WTC11 (cell line): ENCODE measurements at regions not wholly inside any gene's neighbourhood (a gene's known extent, or its start where the extent isn't known, plus 50 kb on each side); places are given as distances from the start of the nearest gene placed in this dataset.

ENCODE experiments used
- ATAC-seq: fragments of 200-7000 bp; cut with Tn5 transposase; 2 replicates; pipeline ENCODE4 v1.10.0; 2021; ENCODE audit warnings: mild to moderate bottlenecking, moderate library complexity
- CTCF ChIA-PET: fragments of 300-600 bp; sonication (Branson Sonifier 250); formaldehyde crosslinking; loops from one replicate; lab custom pipeline; 2021; ENCODE audit warnings: antibody characterized with exemption; lab: Charles Lee
- POLR2A ChIA-PET: fragments of 350-600 bp; sonication (Branson Sonifier 250); formaldehyde crosslinking; loops from one replicate; lab custom pipeline; 2021; ENCODE audit warnings: antibody characterized with exemption; lab: Charles Lee
- DNase-seq: peaks from one replicate; pipeline ENCODE4 v3.0.0; 2021; ENCODE audit warnings: low spot score
- H3K27ac Mint-ChIP-seq: 2 replicates; pipeline ENCODE4 v1.8.0; 2021; ENCODE audit warnings: mixed read lengths
- H3K27me3 Mint-ChIP-seq: 2 replicates; pipeline ENCODE4 v1.8.0; 2021; ENCODE audit warnings: low read depth, mild to moderate bottlenecking, moderate library complexity, mixed read lengths
- H3K36me3 Mint-ChIP-seq: 2 replicates; pipeline ENCODE4 v1.8.0; 2021; ENCODE audit warnings: mixed read lengths
- H3K4me1 Mint-ChIP-seq: 2 replicates; pipeline ENCODE4 v1.8.0; 2022; ENCODE audit warnings: mixed read lengths
- H3K4me3 Mint-ChIP-seq: 2 replicates; pipeline ENCODE4 v1.8.0; 2021; ENCODE audit warnings: mild to moderate bottlenecking, moderate library complexity, mixed read lengths
- H3K9me3 Mint-ChIP-seq: 2 replicates; pipeline ENCODE4 v1.8.0; 2021; ENCODE audit warnings: mixed read lengths
- CBFB ChIP-seq: sonication (generic); formaldehyde crosslinking; IDR thresholded peaks from 2 replicates; pipeline ENCODE4 v1.8.1; 2022; ENCODE audit warnings: mild to moderate bottlenecking, low read depth, missing genetic modification reagents
- GRHL2 ChIP-seq: fragments of 250-450 bp; sonication (Bioruptor Pico); IDR thresholded peaks from 2 replicates; pipeline ENCODE4 v1.8.0; 2022; ENCODE audit warnings: mild to moderate bottlenecking, moderate library complexity; ENCODE audit not compliant: insufficient replicate concordance, severe bottlenecking
- HMGA2 ChIP-seq: fragments of 250-450 bp; sonication (Bioruptor Pico); IDR thresholded peaks from 2 replicates; pipeline ENCODE4 v1.4.0; 2021; ENCODE audit warnings: mild to moderate bottlenecking, moderate library complexity
- JUN ChIP-seq: sonication (generic); formaldehyde crosslinking; IDR thresholded peaks from 2 replicates; pipeline ENCODE4 v1.8.0; 2023; ENCODE audit warnings: mild to moderate bottlenecking, missing genetic modification reagents
- NFATC4 ChIP-seq: fragments of 250-450 bp; sonication (Bioruptor Pico); IDR thresholded peaks from 2 replicates; pipeline ENCODE4 v1.9.0; 2021; ENCODE audit warnings: mild to moderate bottlenecking
- NR2C2 ChIP-seq: sonication (generic); formaldehyde crosslinking; IDR thresholded peaks from 2 replicates; pipeline ENCODE4 v1.8.0; 2022; ENCODE audit warnings: mild to moderate bottlenecking, missing genetic modification reagents
- SMAD4 ChIP-seq: sonication (generic); formaldehyde crosslinking; IDR thresholded peaks from 2 replicates; pipeline ENCODE4 v1.8.0; 2022; ENCODE audit warnings: mild to moderate bottlenecking, missing genetic modification reagents
- SP1 ChIP-seq: sonication (generic); formaldehyde crosslinking; conservative IDR thresholded peaks from 2 replicates; pipeline ENCODE4 v1.8.1; 2022; ENCODE audit warnings: missing genetic modification reagents
- TCF7 ChIP-seq: sonication (generic); formaldehyde crosslinking; IDR thresholded peaks from 2 replicates; pipeline ENCODE4 v1.8.0; 2022; ENCODE audit warnings: mild to moderate bottlenecking, low read depth, missing genetic modification reagents, moderate library complexity
- TEAD4 ChIP-seq: sonication (generic); formaldehyde crosslinking; IDR thresholded peaks from 2 replicates; pipeline ENCODE4 v1.8.0; 2022; ENCODE audit warnings: mild to moderate bottlenecking, missing genetic modification reagents
- ZNF138 ChIP-seq: sonication (generic); formaldehyde crosslinking; conservative IDR thresholded peaks from 2 replicates; pipeline ENCODE4 v1.8.1; 2022; ENCODE audit warnings: mild to moderate bottlenecking, moderate library complexity, missing genetic modification reagents
- ZNF219 ChIP-seq: sonication (generic); formaldehyde crosslinking; IDR thresholded peaks from 2 replicates; pipeline ENCODE4 v1.8.0; 2023; ENCODE audit warnings: missing genetic modification reagents, mild to moderate bottlenecking, borderline replicate concordance
- ZNF263 ChIP-seq: sonication (generic); formaldehyde crosslinking; IDR thresholded peaks from 2 replicates; pipeline ENCODE4 v1.8.1; 2022; ENCODE audit warnings: low read depth, mild to moderate bottlenecking, moderate library complexity, missing genetic modification reagents
- TF ChIP-seq, protein P1 (sequence below): sonication (generic); formaldehyde crosslinking; IDR thresholded peaks from 2 replicates; pipeline ENCODE4 v1.8.1; 2023; ENCODE audit warnings: mild to moderate bottlenecking, missing genetic modification reagents
- TF ChIP-seq, protein P2 (sequence below): sonication (generic); formaldehyde crosslinking; IDR thresholded peaks from 2 replicates; pipeline ENCODE4 v1.8.1; 2023; ENCODE audit warnings: mild to moderate bottlenecking, missing genetic modification reagents, moderate library complexity
- TF ChIP-seq, protein P3 (sequence below): sonication (generic); formaldehyde crosslinking; IDR thresholded peaks from 2 replicates; pipeline ENCODE4 v1.8.0; 2022; ENCODE audit warnings: mild to moderate bottlenecking, missing genetic modification reagents
- TF ChIP-seq, protein P4 (sequence below): sonication (generic); formaldehyde crosslinking; IDR thresholded peaks from 2 replicates; pipeline ENCODE4 v1.8.1; 2023; ENCODE audit warnings: mild to moderate bottlenecking, moderate library complexity, missing genetic modification reagents
- TF ChIP-seq, protein P5 (sequence below): sonication (generic); formaldehyde crosslinking; IDR thresholded peaks from 2 replicates; pipeline ENCODE4 v1.8.1; 2023; ENCODE audit warnings: mild to moderate bottlenecking, missing genetic modification reagents, borderline replicate concordance
- TF ChIP-seq, protein P6 (sequence below): sonication (generic); formaldehyde crosslinking; conservative IDR thresholded peaks from 2 replicates; pipeline ENCODE4 v1.8.1; 2023; ENCODE audit warnings: mild to moderate bottlenecking, low read depth, missing genetic modification reagents, moderate library complexity
- TF ChIP-seq, protein P7 (sequence below): sonication (generic); formaldehyde crosslinking; IDR thresholded peaks from 2 replicates; pipeline ENCODE4 v1.8.0; 2022; ENCODE audit warnings: mild to moderate bottlenecking, missing genetic modification reagents

DNA sequence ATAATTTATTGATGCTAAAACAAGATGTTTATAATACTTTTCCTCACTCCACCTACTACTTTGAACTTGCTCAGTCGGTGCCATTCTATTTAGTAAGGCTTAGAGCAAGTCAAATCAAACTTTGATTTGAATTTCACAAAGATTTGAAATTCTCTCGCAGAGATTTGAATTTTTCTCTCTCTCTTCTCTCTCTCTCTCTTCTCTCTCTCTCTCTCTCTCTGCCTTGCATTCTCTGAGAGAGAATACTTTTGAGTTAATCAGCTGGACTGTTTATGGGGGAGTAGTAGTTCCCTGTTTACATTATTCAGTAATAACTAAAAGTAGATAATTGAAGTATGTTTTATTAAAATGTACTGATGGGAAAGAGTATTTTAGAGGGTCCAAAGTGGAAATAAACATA, 488.5 kb upstream of the ANKRD30A start:
- no peak for DNase-seq
- Mint-ChIP-seq H3K9me3 (peaks cover 15% of the 10 kb centered on the region), H3K27me3 (no peaks in the 10 kb centered on the region), H3K36me3 (peaks cover 4% of the 10 kb centered on the region), H3K27ac (no peak overlapping the region), H3K4me1 (no peaks in the 10 kb centered on the region), H3K4me3 (no peak overlapping the region)
- POLR2A ChIA-PET = no interaction called here
- no peak for ATAC-seq
- no peak for TF ChIP-seq ZNF138
- no peak for TF ChIP-seq HMGA2 (CRISPR knock-in tag)
- TF ChIP-seq, protein P1, sequence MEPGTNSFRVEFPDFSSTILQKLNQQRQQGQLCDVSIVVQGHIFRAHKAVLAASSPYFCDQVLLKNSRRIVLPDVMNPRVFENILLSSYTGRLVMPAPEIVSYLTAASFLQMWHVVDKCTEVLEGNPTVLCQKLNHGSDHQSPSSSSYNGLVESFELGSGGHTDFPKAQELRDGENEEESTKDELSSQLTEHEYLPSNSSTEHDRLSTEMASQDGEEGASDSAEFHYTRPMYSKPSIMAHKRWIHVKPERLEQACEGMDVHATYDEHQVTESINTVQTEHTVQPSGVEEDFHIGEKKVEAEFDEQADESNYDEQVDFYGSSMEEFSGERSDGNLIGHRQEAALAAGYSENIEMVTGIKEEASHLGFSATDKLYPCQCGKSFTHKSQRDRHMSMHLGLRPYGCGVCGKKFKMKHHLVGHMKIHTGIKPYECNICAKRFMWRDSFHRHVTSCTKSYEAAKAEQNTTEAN (CRISPR knock-in tag) = no peak
- TF ChIP-seq TCF7 (CRISPR knock-in tag) = no peak
- TF ChIP-seq, protein P2, sequence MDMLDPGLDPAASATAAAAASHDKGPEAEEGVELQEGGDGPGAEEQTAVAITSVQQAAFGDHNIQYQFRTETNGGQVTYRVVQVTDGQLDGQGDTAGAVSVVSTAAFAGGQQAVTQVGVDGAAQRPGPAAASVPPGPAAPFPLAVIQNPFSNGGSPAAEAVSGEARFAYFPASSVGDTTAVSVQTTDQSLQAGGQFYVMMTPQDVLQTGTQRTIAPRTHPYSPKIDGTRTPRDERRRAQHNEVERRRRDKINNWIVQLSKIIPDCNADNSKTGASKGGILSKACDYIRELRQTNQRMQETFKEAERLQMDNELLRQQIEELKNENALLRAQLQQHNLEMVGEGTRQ = no peak
- no peak for TF ChIP-seq SP1 (CRISPR knock-in tag)
- TF ChIP-seq CBFB (CRISPR knock-in tag) = no peak
- TF ChIP-seq, protein P3, sequence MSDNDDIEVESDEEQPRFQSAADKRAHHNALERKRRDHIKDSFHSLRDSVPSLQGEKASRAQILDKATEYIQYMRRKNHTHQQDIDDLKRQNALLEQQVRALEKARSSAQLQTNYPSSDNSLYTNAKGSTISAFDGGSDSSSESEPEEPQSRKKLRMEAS (CRISPR knock-in tag) = no peak
- no peak for TF ChIP-seq TEAD4 (CRISPR knock-in tag)
- TF ChIP-seq, protein P4, sequence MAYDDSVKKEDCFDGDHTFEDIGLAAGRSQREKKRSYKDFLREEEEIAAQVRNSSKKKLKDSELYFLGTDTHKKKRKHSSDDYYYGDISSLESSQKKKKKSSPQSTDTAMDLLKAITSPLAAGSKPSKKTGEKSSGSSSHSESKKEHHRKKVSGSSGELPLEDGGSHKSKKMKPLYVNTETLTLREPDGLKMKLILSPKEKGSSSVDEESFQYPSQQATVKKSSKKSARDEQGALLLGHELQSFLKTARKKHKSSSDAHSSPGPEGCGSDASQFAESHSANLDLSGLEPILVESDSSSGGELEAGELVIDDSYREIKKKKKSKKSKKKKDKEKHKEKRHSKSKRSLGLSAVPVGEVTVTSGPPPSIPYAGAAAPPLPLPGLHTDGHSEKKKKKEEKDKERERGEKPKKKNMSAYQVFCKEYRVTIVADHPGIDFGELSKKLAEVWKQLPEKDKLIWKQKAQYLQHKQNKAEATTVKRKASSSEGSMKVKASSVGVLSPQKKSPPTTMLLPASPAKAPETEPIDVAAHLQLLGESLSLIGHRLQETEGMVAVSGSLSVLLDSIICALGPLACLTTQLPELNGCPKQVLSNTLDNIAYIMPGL (CRISPR knock-in tag) = no peak
- TF ChIP-seq ZNF219 (CRISPR knock-in tag) = no peak
- TF ChIP-seq NR2C2 = no peak
- TF ChIP-seq, protein P5, sequence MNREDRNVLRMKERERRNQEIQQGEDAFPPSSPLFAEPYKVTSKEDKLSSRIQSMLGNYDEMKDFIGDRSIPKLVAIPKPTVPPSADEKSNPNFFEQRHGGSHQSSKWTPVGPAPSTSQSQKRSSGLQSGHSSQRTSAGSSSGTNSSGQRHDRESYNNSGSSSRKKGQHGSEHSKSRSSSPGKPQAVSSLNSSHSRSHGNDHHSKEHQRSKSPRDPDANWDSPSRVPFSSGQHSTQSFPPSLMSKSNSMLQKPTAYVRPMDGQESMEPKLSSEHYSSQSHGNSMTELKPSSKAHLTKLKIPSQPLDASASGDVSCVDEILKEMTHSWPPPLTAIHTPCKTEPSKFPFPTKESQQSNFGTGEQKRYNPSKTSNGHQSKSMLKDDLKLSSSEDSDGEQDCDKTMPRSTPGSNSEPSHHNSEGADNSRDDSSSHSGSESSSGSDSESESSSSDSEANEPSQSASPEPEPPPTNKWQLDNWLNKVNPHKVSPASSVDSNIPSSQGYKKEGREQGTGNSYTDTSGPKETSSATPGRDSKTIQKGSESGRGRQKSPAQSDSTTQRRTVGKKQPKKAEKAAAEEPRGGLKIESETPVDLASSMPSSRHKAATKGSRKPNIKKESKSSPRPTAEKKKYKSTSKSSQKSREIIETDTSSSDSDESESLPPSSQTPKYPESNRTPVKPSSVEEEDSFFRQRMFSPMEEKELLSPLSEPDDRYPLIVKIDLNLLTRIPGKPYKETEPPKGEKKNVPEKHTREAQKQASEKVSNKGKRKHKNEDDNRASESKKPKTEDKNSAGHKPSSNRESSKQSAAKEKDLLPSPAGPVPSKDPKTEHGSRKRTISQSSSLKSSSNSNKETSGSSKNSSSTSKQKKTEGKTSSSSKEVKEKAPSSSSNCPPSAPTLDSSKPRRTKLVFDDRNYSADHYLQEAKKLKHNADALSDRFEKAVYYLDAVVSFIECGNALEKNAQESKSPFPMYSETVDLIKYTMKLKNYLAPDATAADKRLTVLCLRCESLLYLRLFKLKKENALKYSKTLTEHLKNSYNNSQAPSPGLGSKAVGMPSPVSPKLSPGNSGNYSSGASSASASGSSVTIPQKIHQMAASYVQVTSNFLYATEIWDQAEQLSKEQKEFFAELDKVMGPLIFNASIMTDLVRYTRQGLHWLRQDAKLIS (CRISPR knock-in tag) = no peak
- no peak for TF ChIP-seq NFATC4 (CRISPR knock-in tag)
- TF ChIP-seq GRHL2 = no peak
- TF ChIP-seq, protein P6, sequence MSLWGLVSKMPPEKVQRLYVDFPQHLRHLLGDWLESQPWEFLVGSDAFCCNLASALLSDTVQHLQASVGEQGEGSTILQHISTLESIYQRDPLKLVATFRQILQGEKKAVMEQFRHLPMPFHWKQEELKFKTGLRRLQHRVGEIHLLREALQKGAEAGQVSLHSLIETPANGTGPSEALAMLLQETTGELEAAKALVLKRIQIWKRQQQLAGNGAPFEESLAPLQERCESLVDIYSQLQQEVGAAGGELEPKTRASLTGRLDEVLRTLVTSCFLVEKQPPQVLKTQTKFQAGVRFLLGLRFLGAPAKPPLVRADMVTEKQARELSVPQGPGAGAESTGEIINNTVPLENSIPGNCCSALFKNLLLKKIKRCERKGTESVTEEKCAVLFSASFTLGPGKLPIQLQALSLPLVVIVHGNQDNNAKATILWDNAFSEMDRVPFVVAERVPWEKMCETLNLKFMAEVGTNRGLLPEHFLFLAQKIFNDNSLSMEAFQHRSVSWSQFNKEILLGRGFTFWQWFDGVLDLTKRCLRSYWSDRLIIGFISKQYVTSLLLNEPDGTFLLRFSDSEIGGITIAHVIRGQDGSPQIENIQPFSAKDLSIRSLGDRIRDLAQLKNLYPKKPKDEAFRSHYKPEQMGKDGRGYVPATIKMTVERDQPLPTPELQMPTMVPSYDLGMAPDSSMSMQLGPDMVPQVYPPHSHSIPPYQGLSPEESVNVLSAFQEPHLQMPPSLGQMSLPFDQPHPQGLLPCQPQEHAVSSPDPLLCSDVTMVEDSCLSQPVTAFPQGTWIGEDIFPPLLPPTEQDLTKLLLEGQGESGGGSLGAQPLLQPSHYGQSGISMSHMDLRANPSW (CRISPR knock-in tag) = no peak
- no peak for TF ChIP-seq ZNF263
- TF ChIP-seq, protein P7, sequence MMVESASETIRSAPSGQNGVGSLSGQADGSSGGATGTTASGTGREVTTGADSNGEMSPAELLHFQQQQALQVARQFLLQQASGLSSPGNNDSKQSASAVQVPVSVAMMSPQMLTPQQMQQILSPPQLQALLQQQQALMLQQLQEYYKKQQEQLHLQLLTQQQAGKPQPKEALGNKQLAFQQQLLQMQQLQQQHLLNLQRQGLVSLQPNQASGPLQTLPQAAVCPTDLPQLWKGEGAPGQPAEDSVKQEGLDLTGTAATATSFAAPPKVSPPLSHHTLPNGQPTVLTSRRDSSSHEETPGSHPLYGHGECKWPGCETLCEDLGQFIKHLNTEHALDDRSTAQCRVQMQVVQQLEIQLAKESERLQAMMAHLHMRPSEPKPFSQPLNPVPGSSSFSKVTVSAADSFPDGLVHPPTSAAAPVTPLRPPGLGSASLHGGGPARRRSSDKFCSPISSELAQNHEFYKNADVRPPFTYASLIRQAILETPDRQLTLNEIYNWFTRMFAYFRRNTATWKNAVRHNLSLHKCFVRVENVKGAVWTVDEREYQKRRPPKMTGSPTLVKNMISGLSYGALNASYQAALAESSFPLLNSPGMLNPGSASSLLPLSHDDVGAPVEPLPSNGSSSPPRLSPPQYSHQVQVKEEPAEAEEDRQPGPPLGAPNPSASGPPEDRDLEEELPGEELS (CRISPR knock-in tag) = no peak
- TF ChIP-seq JUN = no peak
- no peak for TF ChIP-seq SMAD4 (CRISPR knock-in tag)
- CTCF ChIA-PET = no interaction called here
